MCF 10A (cell line): ENCODE measurements at regions not wholly inside any gene's neighbourhood (a gene's known extent, or its start where the extent isn't known, plus 50 kb on each side); places are given as distances from the start of the nearest gene placed in this dataset.

Experiments
- BruUV-seq: library from RNA; stranded (reverse); fragments of 400-500 nt; replicated peaks from 2 replicates; lab custom pipeline; 2021; lab: Mats Ljungman, UMichigan
- CTCF ChIA-PET: fragments of 300-600 bp; sonication (Branson Sonifier 250); formaldehyde crosslinking; extraction: SDS; loops from one replicate; lab custom pipeline; 2021; ENCODE audit warnings: antibody characterized with exemption, inconsistent platforms; lab: Yijun Ruan, JAX
- POLR2A ChIA-PET: fragments of 300-600, 350-650 bp; sonication (Branson Sonifier 250); formaldehyde crosslinking; extraction: SDS; loops from one replicate; lab custom pipeline; 2020; ENCODE audit warnings: antibody characterized with exemption, inconsistent platforms; lab: Yijun Ruan, JAX
- DNase-seq: peaks from one replicate; pipeline ENCODE4 v3.0.0-alpha.2; 2018; ENCODE audit not compliant: unreplicated experiment
- H3K27ac Mint-ChIP-seq: one replicate; pipeline ENCODE4 v1.8.0; 2022; ENCODE audit warnings: mild to moderate bottlenecking, low read depth, mixed read lengths; ENCODE audit not compliant: unreplicated experiment
- H3K27me3 Mint-ChIP-seq: one replicate; pipeline ENCODE4 v1.8.0; 2022; ENCODE audit warnings: mixed read lengths; ENCODE audit not compliant: insufficient read depth, unreplicated experiment
- H3K36me3 Mint-ChIP-seq: one replicate; pipeline ENCODE4 v1.8.0; 2022; ENCODE audit warnings: mild to moderate bottlenecking, moderate library complexity, mixed read lengths; ENCODE audit not compliant: insufficient read depth, unreplicated experiment
- H3K4me1 Mint-ChIP-seq: one replicate; pipeline ENCODE4 v1.8.0; 2022; ENCODE audit warnings: mixed read lengths; ENCODE audit not compliant: insufficient read depth, unreplicated experiment
- H3K4me3 Mint-ChIP-seq: one replicate; pipeline ENCODE4 v1.8.0; 2022; ENCODE audit warnings: mild to moderate bottlenecking, moderate library complexity, mixed read lengths; ENCODE audit not compliant: unreplicated experiment
- H3K9me3 Mint-ChIP-seq: one replicate; pipeline ENCODE4 v1.8.0; 2022; ENCODE audit warnings: mixed read lengths; ENCODE audit not compliant: unreplicated experiment
- CTCF ChIP-seq: fragments of 200-600 bp; IDR thresholded peaks from one replicate; pipeline ENCODE4 v1.8.0; 2022; ENCODE audit warnings: antibody characterized with exemption, mild to moderate bottlenecking; ENCODE audit not compliant: unreplicated experiment
- intact Hi-C: fragments of 100-400 bp; cut with micrococcal nuclease; formaldehyde crosslinking; loops from 2 replicates; pipeline ENCODE4 v1.14.1; 2022

GRCh38 chr11:116357784-116358544, 414.8 kb downstream of the BUD13 start:
- intact Hi-C loops = no loop called here
- no peak overlapping the region for H3K27ac Mint-ChIP-seq
- no peak for DNase-seq
- POLR2A ChIA-PET = no interaction called here
- H3K9me3 Mint-ChIP-seq = peaks cover 14% of the 10 kb centered on the region
- TF ChIP-seq CTCF = no peak
- no peaks in the 10 kb centered on the region for H3K27me3 Mint-ChIP-seq
- BruUV-seq = no TSS peak
- no peak overlapping the region for H3K4me3 Mint-ChIP-seq
- no peaks in the 10 kb centered on the region for H3K4me1 Mint-ChIP-seq
- H3K36me3 Mint-ChIP-seq = peaks cover 4% of the 10 kb centered on the region
- CTCF ChIA-PET = interaction anchor here (0.7 kb wide), 1 partner anchor 11 kb away, joined by 3 read pairs; no protein-coding TSS in a partner anchor

GRCh38 chr11:116356451-116356850, 416.3 kb downstream of the BUD13 start:
- Mint-ChIP-seq H3K36me3 (peaks cover 4% of the 10 kb centered on the region), H3K27ac (no peak overlapping the region), H3K4me3 (no peak overlapping the region), H3K4me1 (no peaks in the 10 kb centered on the region), H3K27me3 (no peaks in the 10 kb centered on the region), H3K9me3 (peaks cover 13% of the 10 kb centered on the region)
- ChIA-PET POLR2A (no interaction called here), CTCF (interaction anchor here (0.6 kb wide), 1 partner anchor 8 kb away, joined by 3 read pairs; no protein-coding TSS in a partner anchor)
- DNase-seq = no peak
- no TSS peak for BruUV-seq
- TF ChIP-seq CTCF = no peak
- intact Hi-C loops = no loop called here

GRCh38 chr11:116355104-116355503, 417.7 kb downstream of the BUD13 start:
- H3K4me3 Mint-ChIP-seq = no peak overlapping the region
- POLR2A ChIA-PET = no interaction called here
- no peak for DNase-seq
- no TSS peak for BruUV-seq
- no peak for TF ChIP-seq CTCF
- H3K36me3 Mint-ChIP-seq = no peaks in the 10 kb centered on the region
- H3K4me1 Mint-ChIP-seq = no peaks in the 10 kb centered on the region
- peaks cover 7% of the 10 kb centered on the region for H3K9me3 Mint-ChIP-seq
- no peak overlapping the region for H3K27ac Mint-ChIP-seq
- intact Hi-C loops = no loop called here
- CTCF ChIA-PET = no interaction called here
- no peaks in the 10 kb centered on the region for H3K27me3 Mint-ChIP-seq

- BruUV-seq = no TSS peak
- TF ChIP-seq CTCF = no peak
- intact Hi-C loops = no loop called here
- ChIA-PET CTCF (no interaction called here), POLR2A (interaction anchor here (0.6 kb wide), 2 partner anchors 9 to 838 kb away, joined by 3 read pairs; no protein-coding TSS in a partner anchor)
- H3K4me1 Mint-ChIP-seq = no peaks in the 10 kb centered on the region
- no peak overlapping the region for H3K4me3 Mint-ChIP-seq
- DNase-seq = no peak
- H3K27ac Mint-ChIP-seq = no peak overlapping the region
- no peaks in the 10 kb centered on the region for H3K27me3 Mint-ChIP-seq
- no peaks in the 10 kb centered on the region for H3K36me3 Mint-ChIP-seq
- peaks cover 13% of the 10 kb centered on the region for H3K9me3 Mint-ChIP-seq
Measured at GRCh38 chr11:116353589-116353988, 419.2 kb downstream of the BUD13 start.
